ENCODE measurements at regions not wholly inside any gene's neighbourhood (a gene's known extent, or its start where the extent isn't known, plus 50 kb on each side); places are given as distances from the start of the nearest gene placed in this dataset.

DNA sequence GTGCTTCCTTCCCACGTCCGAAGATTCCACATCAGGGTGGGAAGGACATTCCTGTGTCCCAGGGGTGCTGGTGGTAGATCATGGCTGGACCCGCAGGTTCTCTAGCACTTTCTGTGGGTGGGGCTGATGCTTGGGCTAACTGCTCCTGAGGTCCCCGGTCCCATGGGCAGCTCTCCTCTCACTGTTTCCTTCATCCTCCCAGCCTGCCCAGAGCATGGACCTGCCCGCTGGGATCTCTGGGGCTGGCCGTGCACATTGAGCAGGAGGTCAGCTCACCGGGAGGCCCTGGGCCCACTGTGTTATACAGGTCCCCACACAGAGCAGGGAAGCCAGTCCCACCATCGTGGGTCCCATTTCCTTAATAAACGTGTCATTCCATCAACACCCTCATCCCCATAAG is 502.3 kb downstream of the TCERG1L start:
- TF ChIP-seq, protein P1, sequence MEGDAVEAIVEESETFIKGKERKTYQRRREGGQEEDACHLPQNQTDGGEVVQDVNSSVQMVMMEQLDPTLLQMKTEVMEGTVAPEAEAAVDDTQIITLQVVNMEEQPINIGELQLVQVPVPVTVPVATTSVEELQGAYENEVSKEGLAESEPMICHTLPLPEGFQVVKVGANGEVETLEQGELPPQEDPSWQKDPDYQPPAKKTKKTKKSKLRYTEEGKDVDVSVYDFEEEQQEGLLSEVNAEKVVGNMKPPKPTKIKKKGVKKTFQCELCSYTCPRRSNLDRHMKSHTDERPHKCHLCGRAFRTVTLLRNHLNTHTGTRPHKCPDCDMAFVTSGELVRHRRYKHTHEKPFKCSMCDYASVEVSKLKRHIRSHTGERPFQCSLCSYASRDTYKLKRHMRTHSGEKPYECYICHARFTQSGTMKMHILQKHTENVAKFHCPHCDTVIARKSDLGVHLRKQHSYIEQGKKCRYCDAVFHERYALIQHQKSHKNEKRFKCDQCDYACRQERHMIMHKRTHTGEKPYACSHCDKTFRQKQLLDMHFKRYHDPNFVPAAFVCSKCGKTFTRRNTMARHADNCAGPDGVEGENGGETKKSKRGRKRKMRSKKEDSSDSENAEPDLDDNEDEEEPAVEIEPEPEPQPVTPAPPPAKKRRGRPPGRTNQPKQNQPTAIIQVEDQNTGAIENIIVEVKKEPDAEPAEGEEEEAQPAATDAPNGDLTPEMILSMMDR (IDR thresholded peaks at IDR 0.05), result no peak
- WGBS (ENCODE audit: insufficient coverage, low coverage, low lambda C conversion rate, missing lambda C conversion rate), result 27% methylated on average over 4 of the region's 9 CpGs
- no peaks in the 10 kb centered on the region for H3K36me3 ChIP-seq
- H3K9me3 ChIP-seq, result no peaks in the 10 kb centered on the region
- H3K4me3 ChIP-seq, result no peak overlapping the region
- no peaks in the 10 kb centered on the region for H3K27me3 ChIP-seq
- no peak overlapping the region for H3K27ac ChIP-seq
- no peaks in the 10 kb centered on the region for H3K4me1 ChIP-seq
- intact Hi-C loops (cut with DNase I), result no loop called here
- ATAC-seq, result no peak
- no peak for DNase-seq

DNA sequence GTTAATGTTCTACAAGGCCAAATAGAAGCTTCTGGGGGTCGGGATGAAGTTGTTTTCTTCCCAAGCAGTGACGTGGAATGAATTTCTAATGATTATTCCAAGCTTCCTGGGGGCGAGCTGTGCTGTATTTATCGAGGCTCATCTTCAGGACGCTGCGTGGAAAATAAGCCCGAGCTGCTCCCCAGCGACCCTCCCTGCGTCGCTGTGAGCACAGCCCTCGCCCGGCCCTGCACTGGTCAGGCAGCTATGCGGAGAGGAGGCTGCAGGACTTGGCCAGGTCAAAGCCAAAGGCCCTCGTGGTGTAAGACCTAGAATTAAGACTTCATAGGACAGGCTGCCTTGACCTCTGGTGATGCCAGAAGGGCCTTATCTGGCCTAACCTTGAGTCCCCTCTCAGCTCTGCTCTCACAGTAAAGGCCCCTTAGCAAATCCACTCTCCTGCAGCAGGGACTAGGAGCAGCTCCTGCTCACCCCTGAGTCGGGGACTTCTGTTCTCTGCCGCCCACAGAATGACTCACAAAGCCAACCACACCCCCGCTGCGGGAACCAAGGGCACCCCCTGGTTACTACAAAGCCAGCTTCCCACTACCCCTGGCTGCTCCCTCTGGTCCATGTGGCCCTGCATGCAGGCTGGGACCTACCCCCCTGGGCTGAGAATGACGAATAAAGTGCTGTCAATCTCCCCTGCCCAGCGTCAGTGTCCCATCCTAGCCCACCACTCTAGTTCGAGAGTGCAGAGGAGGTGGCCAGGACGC is 501.6 kb downstream of the TCERG1L start:
- DNase-seq (no peak), ATAC-seq (no peak)
- TF ChIP-seq, protein P1 (IDR thresholded peaks at IDR 0.05), result no peak
- TF ChIP-seq POLR2A (IDR thresholded peaks at IDR 0.05), result no peak
- Histone ChIP-seq H3K4me1 (no peaks in the 10 kb centered on the region), H3K27ac (no peak overlapping the region), H3K36me3 (no peaks in the 10 kb centered on the region), H3K4me3 (no peak overlapping the region), H3K27me3 (no peaks in the 10 kb centered on the region), H3K9me3 (no peaks in the 10 kb centered on the region)
- intact Hi-C loops (cut with DNase I), result no loop called here
- 35% methylated on average over 9 of the region's 22 CpGs for WGBS (ENCODE audit: insufficient coverage, low coverage, low lambda C conversion rate, missing lambda C conversion rate)

DNA sequence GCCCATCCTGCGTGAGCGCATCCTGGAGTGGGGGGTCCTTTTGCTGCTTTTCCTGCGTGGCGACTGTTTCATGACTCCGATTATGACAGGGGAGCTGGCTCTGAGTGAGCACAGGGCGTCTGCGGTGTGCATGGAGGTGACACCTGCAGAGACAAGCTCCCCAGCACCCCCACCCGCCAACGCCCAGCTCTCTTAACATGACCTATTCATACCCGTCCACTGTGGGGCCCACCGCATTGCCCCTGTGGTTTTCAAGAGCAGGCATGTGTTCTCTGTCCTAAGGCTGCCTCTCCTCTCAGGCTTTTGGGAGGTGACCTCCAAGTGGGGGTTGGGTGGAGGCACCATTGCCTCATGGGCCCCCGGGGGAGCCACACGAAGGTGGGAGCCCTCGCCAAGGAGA is 500.7 kb downstream of the TCERG1L start:
- no CpG with 5 or more reads among the region's 14 CpGs for WGBS (ENCODE audit: insufficient coverage, low coverage, low lambda C conversion rate, missing lambda C conversion rate)
- TF ChIP-seq, protein P1 (IDR thresholded peaks at IDR 0.05), result no peak
- no peak for TF ChIP-seq POLR2A (IDR thresholded peaks at IDR 0.05)
- Histone ChIP-seq H3K9me3 (no peaks in the 10 kb centered on the region), H3K27ac (no peak overlapping the region), H3K4me1 (no peaks in the 10 kb centered on the region), H3K36me3 (no peaks in the 10 kb centered on the region), H3K27me3 (no peaks in the 10 kb centered on the region), H3K4me3 (no peak overlapping the region)
- ATAC-seq (no peak), DNase-seq (no peak)
- intact Hi-C loops (cut with DNase I), result no loop called here

DNA sequence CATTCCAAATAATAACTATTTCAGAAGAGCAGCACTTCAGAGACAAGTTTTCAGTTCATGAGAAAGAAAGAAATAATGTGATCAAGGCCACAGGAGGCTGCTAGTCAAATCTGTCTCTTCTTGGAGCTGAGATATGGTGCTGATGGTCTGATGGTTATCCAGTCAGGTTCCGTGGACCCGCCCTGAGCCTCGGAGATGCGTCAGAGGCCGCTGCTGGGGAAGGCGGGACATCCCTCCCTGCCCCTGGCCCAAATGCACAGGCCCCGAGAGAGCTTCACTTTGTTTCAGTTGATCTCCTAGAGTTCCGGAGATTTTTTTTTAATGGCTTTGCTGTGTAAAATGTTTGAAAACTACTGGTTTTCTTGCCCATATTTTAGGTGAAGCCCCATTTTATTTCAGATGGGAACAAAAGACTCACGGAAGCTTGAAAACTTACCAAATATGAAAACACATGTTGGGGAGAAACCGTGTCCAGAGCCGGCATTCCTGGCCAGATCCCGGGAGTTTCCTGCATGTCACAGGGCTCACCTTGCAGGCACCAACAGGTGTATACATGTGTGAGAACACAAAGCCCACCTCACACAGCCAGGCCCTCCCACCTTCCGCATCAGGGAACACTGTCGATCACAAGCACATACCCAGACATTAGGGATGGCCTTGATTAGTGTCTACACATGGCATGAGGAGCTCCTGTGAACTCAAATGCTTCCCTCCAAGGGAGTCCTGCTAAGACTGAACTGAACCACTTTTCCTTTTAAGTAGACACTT is 499.0 kb downstream of the TCERG1L start:
- intact Hi-C loops (cut with DNase I), result no loop called here
- H3K9me3 ChIP-seq, result no peaks in the 10 kb centered on the region
- H3K27ac ChIP-seq, result no peak overlapping the region
- H3K4me1 ChIP-seq, result no peaks in the 10 kb centered on the region
- H3K4me3 ChIP-seq, result no peak overlapping the region
- WGBS (ENCODE audit: insufficient coverage, low coverage, low lambda C conversion rate, missing lambda C conversion rate), result 74% methylated on average over 13 of the region's 14 CpGs
- DNase-seq (no peak), ATAC-seq (no peak)
- no peaks in the 10 kb centered on the region for H3K27me3 ChIP-seq
- no peaks in the 10 kb centered on the region for H3K36me3 ChIP-seq
- no peak for TF ChIP-seq POLR2A (IDR thresholded peaks at IDR 0.05)
- TF ChIP-seq, protein P1 (IDR thresholded peaks at IDR 0.05), result no peak

Measured in right lobe of liver (tissue), 6 donors.